PFSK-1 (cell line): ENCODE measurements at regions not wholly inside any gene's neighbourhood (a gene's known extent, or its start where the extent isn't known, plus 50 kb on each side); places are given as distances from the start of the nearest gene placed in this dataset.

Source experiments
- FOXP2 ChIP-seq: optimal IDR thresholded peaks from 2 replicates; pipeline ENCODE3; 2011; ENCODE audit warnings: borderline replicate concordance, control low read depth, inconsistent platforms; ENCODE audit not compliant: insufficient read depth; ENCODE audit errors: extremely low read length, extremely low read depth
- POLR2AphosphoS5 ChIP-seq: IDR thresholded peaks from 2 replicates; pipeline ENCODE4 v1.6.1; 2012; ENCODE audit warnings: low read depth, mild to moderate bottlenecking, control low read depth, low read length, moderate library complexity
- REST ChIP-seq, 2 experiments: IDR thresholded peaks; 2 replicates each; pipeline versions ENCODE4 v1.6.1 to v1.8.0; 2011 to 2012; ENCODE audit warnings: low read depth in 2 of 2, low read length in 2 of 2, control low read depth in 1 of 2, inconsistent platforms in 1 of 2, mild to moderate bottlenecking in 1 of 2, moderate library complexity in 1 of 2; ENCODE audit not compliant: insufficient read depth in 1 of 2
- SIN3A ChIP-seq: IDR thresholded peaks from 2 replicates; pipeline ENCODE4 v1.6.1; 2012; ENCODE audit warnings: mild to moderate bottlenecking, low read length, moderate library complexity, borderline replicate concordance; ENCODE audit not compliant: insufficient read depth
- TAF1 ChIP-seq: IDR thresholded peaks from 2 replicates; pipeline ENCODE4 v1.6.1; 2012; ENCODE audit warnings: low read length, control low read depth, borderline replicate concordance; ENCODE audit not compliant: insufficient read depth

GRCh38 chr10:65176994-65177393 lies 1655.8 kb downstream of the REEP3 start:
- no peak for TF ChIP-seq REST (IDR thresholded peaks at IDR 0.05; ENCODE audit: insufficient read depth in 1 of 2, low read depth in 2 of 2, low read length in 2 of 2)
- TF ChIP-seq TAF1 = no peak
- no peak for TF ChIP-seq SIN3A

- TF ChIP-seq TAF1 (no peak), POLR2AphosphoS5 (no peak), FOXP2 (no peak), SIN3A (no peak), REST (IDR thresholded peaks at IDR 0.05; ENCODE audit: insufficient read depth in 1 of 2, low read depth in 2 of 2, low read length in 2 of 2) (no peak)
Observed at GRCh38 chr10:65183236-65183635, 1662.0 kb downstream of the REEP3 start.

- no peak for TF ChIP-seq REST (IDR thresholded peaks at IDR 0.05; ENCODE audit: insufficient read depth in 1 of 2, low read depth in 2 of 2, low read length in 2 of 2)
- no peak for TF ChIP-seq FOXP2
- no peak for TF ChIP-seq TAF1
- no peak for TF ChIP-seq SIN3A
- no peak for TF ChIP-seq POLR2AphosphoS5
Observed at GRCh38 chr10:65194126-65194525, 1672.9 kb downstream of the REEP3 start.

GRCh38 chr10:65194555-65194954 lies 1673.4 kb downstream of the REEP3 start:
- TF ChIP-seq SIN3A (no peak), POLR2AphosphoS5 (no peak), FOXP2 (no peak), REST (IDR thresholded peaks at IDR 0.05; ENCODE audit: insufficient read depth in 1 of 2, low read depth in 2 of 2, low read length in 2 of 2) (no peak), TAF1 (no peak)

GRCh38 chr10:65196111-65196510 lies 1674.9 kb downstream of the REEP3 start:
- TF ChIP-seq SIN3A = no peak
- no peak for TF ChIP-seq FOXP2
- TF ChIP-seq TAF1 = no peak
- no peak for TF ChIP-seq POLR2AphosphoS5
- TF ChIP-seq REST (IDR thresholded peaks at IDR 0.05; ENCODE audit: insufficient read depth in 1 of 2, low read depth in 2 of 2, low read length in 2 of 2) = no peak
